Small intestine (tissue), 7 donors: ENCODE measurements at regions not wholly inside any gene's neighbourhood (a gene's known extent, or its start where the extent isn't known, plus 50 kb on each side); places are given as distances from the start of the nearest gene placed in this dataset.
A peak's percentile ranks its signal among the peaks of the same experiment; 100 is the strongest.

Source experiments
- DNase-seq, 2 donors: peaks; one replicate each; pipeline versions ENCODE4 v3.0.0 to v3.0.0-alpha.2; 2013
- FAIRE-seq: peaks from 2 replicates; lab custom pipeline; 2012; peaks lifted over from hg19 to GRCh38; lab: Jason Lieb, UNC
- H3K27ac ChIP-seq, 3 donors: one replicate each; pipeline ENCODE4 v1.5.1; 2013; ENCODE audit warnings: low read length in 2 of 3, mild to moderate bottlenecking in 2 of 3, control low read depth in 1 of 3, inconsistent platforms in 1 of 3, low read depth in 1 of 3, moderate library complexity in 1 of 3
- H3K27me3 ChIP-seq, 3 donors: one replicate each; pipeline ENCODE4 v1.6.1; 2013; ENCODE audit warnings: low read length in 3 of 3, inconsistent platforms in 1 of 3; ENCODE audit not compliant: control insufficient read depth in 3 of 3, insufficient read depth in 3 of 3
- H3K36me3 ChIP-seq, 3 donors: one replicate each; pipeline ENCODE4 v1.6.1; 2013; ENCODE audit warnings: low read length in 3 of 3, inconsistent platforms in 1 of 3, low read depth in 1 of 3, mild to moderate bottlenecking in 1 of 3, moderate library complexity in 1 of 3; ENCODE audit not compliant: control insufficient read depth in 3 of 3, insufficient read depth in 2 of 3
- H3K4me1 ChIP-seq, 3 donors: one replicate each; pipeline ENCODE4 v1.6.1; 2013; ENCODE audit warnings: low read length in 2 of 3, inconsistent platforms in 1 of 3, low read depth in 1 of 3, mild to moderate bottlenecking in 1 of 3, moderate library complexity in 1 of 3; ENCODE audit not compliant: control insufficient read depth in 3 of 3, insufficient read depth in 2 of 3
- H3K4me3 ChIP-seq, 3 donors: one replicate each; pipeline ENCODE4 v1.5.1; 2013; ENCODE audit warnings: low read length in 3 of 3, control low read depth in 1 of 3, inconsistent platforms in 1 of 3, low read depth in 1 of 3, mild to moderate bottlenecking in 1 of 3, moderate library complexity in 1 of 3
- H3K9me3 ChIP-seq, 2 donors: one replicate each; pipeline ENCODE4 v1.6.1; 2013; ENCODE audit warnings: low read depth in 1 of 2, low read length in 1 of 2; ENCODE audit not compliant: control insufficient read depth in 2 of 2, insufficient read depth in 1 of 2
- WGBS, 3 donors: extraction: QIAGEN DNeasy Blood & Tissue Kit; methylation state at CpG; one replicate each; pipeline ENCODE4 v1.1.7; 2013; 5-methylcytosine and 5-hydroxymethylcytosine counted together
- donor health status: healthy with polysubstance abuse.
- donor health status: control.
- donor health status: control.
- donor health status: Bipolar disorder and iron deficiency.
- donor health status: healthy.

- H3K4me1 ChIP-seq, result peaks cover 0 to 4% (median 3%) of the 10 kb centered on the region in 3 donors
- H3K9me3 ChIP-seq, result no peaks in the 10 kb centered on the region
- FAIRE-seq, result no peak
- H3K4me3 ChIP-seq, result no peak overlapping the region
- WGBS, 3 donors, result 15 to 67% (median 42%) methylated on average over 2 of the region's 2 CpGs
- peaks cover 0 to 26% (median 5%) of the 10 kb centered on the region in 3 donors for H3K36me3 ChIP-seq
- no peak overlapping the region for H3K27ac ChIP-seq
- no peaks in the 10 kb centered on the region for H3K27me3 ChIP-seq
- peak; percentile 61 to 86 for DNase-seq
Measured at GRCh38 chr1:206419250-206419649, 51.0 kb upstream of the IKBKE start.

- H3K4me3 ChIP-seq, result no peak overlapping the region
- 88 to 98% (median 90%) methylated on average over 2 of the region's 2 CpGs for WGBS, 3 donors
- no peaks in the 10 kb centered on the region for H3K27me3 ChIP-seq
- H3K4me1 ChIP-seq, result peaks cover 0 to 4% (median 3%) of the 10 kb centered on the region in 3 donors
- FAIRE-seq, result no peak
- no peak for DNase-seq
- H3K27ac ChIP-seq, result no peak overlapping the region
- peaks cover 0 to 31% (median 5%) of the 10 kb centered on the region in 3 donors for H3K36me3 ChIP-seq
- no peaks in the 10 kb centered on the region for H3K9me3 ChIP-seq
Measured at GRCh38 chr1:206419783-206420182, 50.5 kb upstream of the IKBKE start.

- no peak overlapping the region for H3K4me3 ChIP-seq
- DNase-seq, result no peak
- H3K9me3 ChIP-seq, result no peaks in the 10 kb centered on the region
- H3K4me1 ChIP-seq, result peaks cover 0 to 4% (median 0%) of the 10 kb centered on the region in 3 donors
- peaks cover 0 to 27% (median 2%) of the 10 kb centered on the region in 3 donors for H3K36me3 ChIP-seq
- FAIRE-seq, result no peak
- 74 to 98% (median 80%) methylated on average over 4 of the region's 4 CpGs for WGBS, 3 donors
- H3K27ac ChIP-seq, result no peak overlapping the region
- no peaks in the 10 kb centered on the region for H3K27me3 ChIP-seq
Measured at GRCh38 chr1:206420471-206420870, 49.8 kb upstream of the IKBKE start.
